ENCODE measurements at regions not wholly inside any gene's neighbourhood (a gene's known extent, or its start where the extent isn't known, plus 50 kb on each side); places are given as distances from the start of the nearest gene placed in this dataset.
"Not testable (repeated sequence)": the region's sequence is repeated elsewhere in the genome, so short reads cannot be mapped to it uniquely, and the experiment has no call there.

DNA sequence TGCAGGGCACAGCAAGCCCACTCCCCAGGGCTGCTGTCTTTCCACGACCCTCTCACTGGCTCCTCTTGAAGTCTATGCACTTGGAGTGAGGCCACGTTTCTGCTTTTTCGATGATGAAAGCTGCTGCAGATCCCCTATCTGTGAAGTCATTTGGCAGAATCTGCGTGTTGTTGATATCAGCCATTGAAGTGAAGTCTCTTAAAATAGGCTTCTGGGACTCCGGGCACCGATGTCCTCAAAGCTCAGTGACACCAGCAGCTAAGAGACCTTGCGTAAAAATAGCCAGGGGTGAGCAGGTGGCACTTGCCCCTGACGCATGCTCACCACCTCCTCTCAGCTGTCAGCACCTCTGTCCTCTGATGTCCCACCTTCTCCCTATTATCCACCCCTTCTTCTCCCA, 89.4 kb upstream of the FHL2 start:
- Histone ChIP-seq H3K9me3 (ENCODE audit: control insufficient read depth, low read length) (peaks cover 5% of the 10 kb centered on the region), H3K27me3 (replicated peaks; ENCODE audit: control insufficient read depth, insufficient read depth, low read length, poor library complexity, severe bottlenecking) (no peaks in the 10 kb centered on the region), H3K36me3 (ENCODE audit: control insufficient read depth, insufficient read depth, low read length) (no peaks in the 10 kb centered on the region), H3K27ac (ENCODE audit: insufficient read depth, low read length, poor library complexity, severe bottlenecking) (no peak overlapping the region), H3K4me3 (ENCODE audit: insufficient read depth, low read depth, low read length, poor library complexity, severe bottlenecking) (no peak overlapping the region), H3K4me1 (ENCODE audit: control insufficient read depth, insufficient read depth, low read length, poor library complexity, severe bottlenecking) (no peaks in the 10 kb centered on the region)
- no peak for DNase-seq

- Histone ChIP-seq H3K4me1 (ENCODE audit: control insufficient read depth, insufficient read depth, low read length, poor library complexity, severe bottlenecking) (no peaks in the 10 kb centered on the region), H3K9me3 (ENCODE audit: control insufficient read depth, low read length) (peaks cover 1% of the 10 kb centered on the region), H3K27ac (ENCODE audit: insufficient read depth, low read length, poor library complexity, severe bottlenecking) (no peak overlapping the region), H3K27me3 (replicated peaks; ENCODE audit: control insufficient read depth, insufficient read depth, low read length, poor library complexity, severe bottlenecking) (no peaks in the 10 kb centered on the region), H3K4me3 (ENCODE audit: insufficient read depth, low read depth, low read length, poor library complexity, severe bottlenecking) (no peak overlapping the region), H3K36me3 (ENCODE audit: control insufficient read depth, insufficient read depth, low read length) (no peaks in the 10 kb centered on the region)
- no peak for DNase-seq
These were observed 88.6 kb upstream of the FHL2 start for GRCh38 chr2:105487142-105488069.

GRCh38 chr2:105486762-105487141, 87.9 kb upstream of the FHL2 start:
- Histone ChIP-seq H3K27ac (ENCODE audit: insufficient read depth, low read length, poor library complexity, severe bottlenecking) (no peak overlapping the region), H3K27me3 (replicated peaks; ENCODE audit: control insufficient read depth, insufficient read depth, low read length, poor library complexity, severe bottlenecking) (no peaks in the 10 kb centered on the region), H3K9me3 (ENCODE audit: control insufficient read depth, low read length) (no peaks in the 10 kb centered on the region), H3K36me3 (ENCODE audit: control insufficient read depth, insufficient read depth, low read length) (no peaks in the 10 kb centered on the region), H3K4me1 (ENCODE audit: control insufficient read depth, insufficient read depth, low read length, poor library complexity, severe bottlenecking) (no peaks in the 10 kb centered on the region), H3K4me3 (ENCODE audit: insufficient read depth, low read depth, low read length, poor library complexity, severe bottlenecking) (no peak overlapping the region)
- no peak for DNase-seq

GRCh38 chr2:105478670-105479069, 79.8 kb upstream of the FHL2 start:
- peaks cover 2% of the 10 kb centered on the region for H3K27me3 ChIP-seq (replicated peaks; ENCODE audit: control insufficient read depth, insufficient read depth, low read length, poor library complexity, severe bottlenecking)
- no peaks in the 10 kb centered on the region for H3K4me1 ChIP-seq (ENCODE audit: control insufficient read depth, insufficient read depth, low read length, poor library complexity, severe bottlenecking)
- no peaks in the 10 kb centered on the region for H3K9me3 ChIP-seq (ENCODE audit: control insufficient read depth, low read length)
- H3K4me3 ChIP-seq (ENCODE audit: insufficient read depth, low read depth, low read length, poor library complexity, severe bottlenecking): no peak overlapping the region
- no peak overlapping the region for H3K27ac ChIP-seq (ENCODE audit: insufficient read depth, low read length, poor library complexity, severe bottlenecking)
- no peak for DNase-seq
- H3K36me3 ChIP-seq (ENCODE audit: control insufficient read depth, insufficient read depth, low read length): no peaks in the 10 kb centered on the region

DNA sequence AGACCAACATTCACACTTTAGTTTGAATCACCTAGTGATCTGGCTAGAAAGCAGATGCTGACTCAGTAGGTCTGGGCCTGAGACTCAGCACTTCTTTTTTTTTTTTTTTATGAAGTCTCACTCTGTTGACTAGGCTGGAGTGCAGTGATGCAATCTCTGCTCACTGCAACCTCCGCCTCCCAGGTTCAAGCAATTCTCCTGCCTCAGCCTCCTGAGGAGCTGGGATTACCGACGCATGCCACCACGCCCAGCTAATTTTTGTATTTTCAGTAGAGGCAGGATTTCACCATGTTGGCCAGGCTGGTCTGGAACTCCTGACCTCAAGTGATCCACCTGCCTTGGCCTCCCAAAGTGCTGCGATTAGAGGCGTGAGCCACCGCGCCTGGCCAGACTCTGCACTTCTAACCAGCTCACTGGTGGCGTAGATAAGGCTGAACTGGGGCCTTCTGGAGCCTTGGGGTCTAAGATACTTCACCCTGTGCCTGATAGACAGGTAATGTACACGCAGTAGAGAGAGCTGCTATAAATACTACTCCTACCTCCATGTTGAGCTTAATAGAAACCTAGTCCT, 78.3 kb upstream of the FHL2 start:
- not testable (repeated sequence) for H3K36me3 ChIP-seq (ENCODE audit: control insufficient read depth, insufficient read depth, low read length); H3K27ac ChIP-seq (ENCODE audit: insufficient read depth, low read length, poor library complexity, severe bottlenecking); H3K4me3 ChIP-seq (ENCODE audit: insufficient read depth, low read depth, low read length, poor library complexity, severe bottlenecking); H3K9me3 ChIP-seq (ENCODE audit: control insufficient read depth, low read length); H3K27me3 ChIP-seq (replicated peaks; ENCODE audit: control insufficient read depth, insufficient read depth, low read length, poor library complexity, severe bottlenecking); H3K4me1 ChIP-seq (ENCODE audit: control insufficient read depth, insufficient read depth, low read length, poor library complexity, severe bottlenecking); DNase-seq

DNA sequence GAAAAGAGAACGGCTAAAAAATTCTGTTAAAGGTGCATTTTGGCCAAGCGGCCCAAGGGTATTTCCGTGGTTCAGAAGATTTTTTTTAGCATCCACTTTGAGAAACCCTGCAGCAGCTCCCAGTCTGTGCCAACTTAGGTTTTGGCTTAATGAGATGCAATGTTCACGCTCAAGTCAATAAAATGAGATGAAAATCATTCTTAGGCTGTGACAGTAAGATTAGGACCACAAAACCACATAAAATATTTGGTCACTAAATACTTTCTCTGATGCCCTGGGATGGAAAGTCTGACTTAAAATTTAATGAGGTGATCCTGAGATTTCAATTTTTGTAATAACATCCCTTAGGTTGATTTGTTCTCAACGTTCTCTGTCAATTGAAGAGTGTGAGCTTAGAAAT, 74.2 kb upstream of the FHL2 start:
- no peak for DNase-seq
- no peaks in the 10 kb centered on the region for H3K36me3 ChIP-seq (ENCODE audit: control insufficient read depth, insufficient read depth, low read length)
- no peaks in the 10 kb centered on the region for H3K4me1 ChIP-seq (ENCODE audit: control insufficient read depth, insufficient read depth, low read length, poor library complexity, severe bottlenecking)
- H3K4me3 ChIP-seq (ENCODE audit: insufficient read depth, low read depth, low read length, poor library complexity, severe bottlenecking): no peak overlapping the region
- no peak overlapping the region for H3K27ac ChIP-seq (ENCODE audit: insufficient read depth, low read length, poor library complexity, severe bottlenecking)
- H3K27me3 ChIP-seq (replicated peaks; ENCODE audit: control insufficient read depth, insufficient read depth, low read length, poor library complexity, severe bottlenecking): no peaks in the 10 kb centered on the region
- H3K9me3 ChIP-seq (ENCODE audit: control insufficient read depth, low read length): no peaks in the 10 kb centered on the region

DNA sequence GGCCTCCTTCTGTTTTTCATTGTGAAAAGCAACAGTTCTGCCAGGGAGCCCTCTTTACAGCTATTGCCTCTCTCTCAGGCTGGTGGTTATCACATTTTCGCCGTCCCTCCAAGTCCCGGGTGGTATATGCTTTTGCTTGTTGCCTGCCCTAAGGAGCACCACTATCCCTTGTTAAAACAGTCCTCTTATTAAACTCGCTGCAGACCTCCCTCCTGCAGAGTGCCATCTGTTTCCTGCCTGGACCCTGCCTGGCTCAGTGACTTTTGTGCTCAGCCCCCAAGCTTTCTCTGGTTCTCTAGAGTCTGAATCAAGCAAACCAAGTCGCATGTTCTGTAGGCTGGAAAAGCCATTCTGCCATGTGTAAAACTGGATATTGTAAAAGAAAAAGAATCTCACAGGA, 72.1 kb upstream of the FHL2 start:
- DNase-seq: no peak
- H3K9me3 ChIP-seq (ENCODE audit: control insufficient read depth, low read length): no peaks in the 10 kb centered on the region
- H3K4me3 ChIP-seq (ENCODE audit: insufficient read depth, low read depth, low read length, poor library complexity, severe bottlenecking): no peak overlapping the region
- H3K4me1 ChIP-seq (ENCODE audit: control insufficient read depth, insufficient read depth, low read length, poor library complexity, severe bottlenecking): no peaks in the 10 kb centered on the region
- H3K27me3 ChIP-seq (replicated peaks; ENCODE audit: control insufficient read depth, insufficient read depth, low read length, poor library complexity, severe bottlenecking): no peaks in the 10 kb centered on the region
- H3K27ac ChIP-seq (ENCODE audit: insufficient read depth, low read length, poor library complexity, severe bottlenecking): no peak overlapping the region
- no peaks in the 10 kb centered on the region for H3K36me3 ChIP-seq (ENCODE audit: control insufficient read depth, insufficient read depth, low read length)

DNA sequence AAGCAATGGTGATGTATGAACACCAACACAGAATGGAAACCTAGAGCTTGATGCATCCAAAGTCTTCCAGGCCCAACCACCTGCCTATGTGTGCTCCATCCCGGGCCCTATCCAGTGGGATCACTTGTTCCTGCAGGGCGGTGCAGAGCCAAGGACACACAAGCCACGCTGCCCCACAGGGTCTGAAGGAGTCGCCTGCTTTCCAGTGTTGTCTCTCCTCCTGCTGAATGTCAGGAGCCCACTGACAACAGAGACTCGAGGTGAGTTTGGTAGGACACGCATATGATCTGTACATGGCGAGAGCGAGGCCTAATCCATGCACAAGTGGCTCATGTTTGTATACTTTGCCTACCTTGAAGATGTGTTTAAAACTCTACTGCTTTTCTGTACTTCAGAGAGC, 70.9 kb upstream of the FHL2 start:
- no peaks in the 10 kb centered on the region for H3K27me3 ChIP-seq (replicated peaks; ENCODE audit: control insufficient read depth, insufficient read depth, low read length, poor library complexity, severe bottlenecking)
- H3K4me1 ChIP-seq (ENCODE audit: control insufficient read depth, insufficient read depth, low read length, poor library complexity, severe bottlenecking): no peaks in the 10 kb centered on the region
- DNase-seq: no peak

GRCh38 chr2:105468582-105469042, 69.8 kb upstream of the FHL2 start:
- Histone ChIP-seq H3K36me3 (ENCODE audit: control insufficient read depth, insufficient read depth, low read length) (no peaks in the 10 kb centered on the region), H3K9me3 (ENCODE audit: control insufficient read depth, low read length) (no peaks in the 10 kb centered on the region), H3K27ac (ENCODE audit: insufficient read depth, low read length, poor library complexity, severe bottlenecking) (no peak overlapping the region), H3K4me3 (ENCODE audit: insufficient read depth, low read depth, low read length, poor library complexity, severe bottlenecking) (no peak overlapping the region), H3K4me1 (ENCODE audit: control insufficient read depth, insufficient read depth, low read length, poor library complexity, severe bottlenecking) (no peaks in the 10 kb centered on the region), H3K27me3 (replicated peaks; ENCODE audit: control insufficient read depth, insufficient read depth, low read length, poor library complexity, severe bottlenecking) (no peaks in the 10 kb centered on the region)
- DNase-seq: no peak

More for the DNA sequence above, 70.9 kb upstream of the FHL2 start:
- Histone ChIP-seq H3K36me3 (ENCODE audit: control insufficient read depth, insufficient read depth, low read length) (no peaks in the 10 kb centered on the region), H3K4me3 (ENCODE audit: insufficient read depth, low read depth, low read length, poor library complexity, severe bottlenecking) (no peak overlapping the region), H3K27ac (ENCODE audit: insufficient read depth, low read length, poor library complexity, severe bottlenecking) (no peak overlapping the region), H3K9me3 (ENCODE audit: control insufficient read depth, low read length) (no peaks in the 10 kb centered on the region)

DNA sequence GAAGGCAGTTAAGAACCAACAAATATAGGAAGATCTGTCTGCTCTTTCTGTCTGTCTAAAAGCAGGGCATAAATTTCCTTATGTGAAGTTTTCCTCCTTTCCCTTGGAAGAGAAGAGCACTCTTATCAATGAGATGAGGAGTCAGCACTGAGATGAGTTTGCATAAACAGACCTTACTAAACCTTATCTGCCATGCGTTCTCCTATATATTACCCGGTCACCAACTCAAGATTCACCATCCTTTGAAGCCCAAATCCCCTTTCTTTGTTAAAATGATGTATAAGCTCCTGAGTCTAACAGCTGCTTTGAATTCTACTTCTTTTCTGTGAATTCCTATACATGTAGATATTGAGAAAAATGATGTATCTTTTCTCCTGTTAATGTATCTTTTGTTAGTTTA, 65.5 kb upstream of the FHL2 start:
- Histone ChIP-seq H3K4me1 (ENCODE audit: control insufficient read depth, insufficient read depth, low read length, poor library complexity, severe bottlenecking) (no peaks in the 10 kb centered on the region), H3K9me3 (ENCODE audit: control insufficient read depth, low read length) (no peaks in the 10 kb centered on the region), H3K27ac (ENCODE audit: insufficient read depth, low read length, poor library complexity, severe bottlenecking) (no peak overlapping the region), H3K36me3 (ENCODE audit: control insufficient read depth, insufficient read depth, low read length) (no peaks in the 10 kb centered on the region), H3K27me3 (replicated peaks; ENCODE audit: control insufficient read depth, insufficient read depth, low read length, poor library complexity, severe bottlenecking) (no peaks in the 10 kb centered on the region), H3K4me3 (ENCODE audit: insufficient read depth, low read depth, low read length, poor library complexity, severe bottlenecking) (no peak overlapping the region)
- no peak for DNase-seq
